ENCODE measurements at regions not wholly inside any gene's neighbourhood (a gene's known extent, or its start where the extent isn't known, plus 50 kb on each side); places are given as distances from the start of the nearest gene placed in this dataset.

- TF ChIP-seq CTCF (IDR thresholded peaks at IDR 0.05) (no peak), POLR2A (IDR thresholded peaks at IDR 0.05) (no peak)
Measured at GRCh38 chr10:62562795-62563194, 188.6 kb downstream of the ZNF365 start.

Measured in heart left ventricle (tissue), 13 donors.